ENCODE measurements at regions not wholly inside any gene's neighbourhood (a gene's known extent, or its start where the extent isn't known, plus 50 kb on each side); places are given as distances from the start of the nearest gene placed in this dataset.
"Not testable (repeated sequence)": the region's sequence is repeated elsewhere in the genome, so short reads cannot be mapped to it uniquely, and the experiment has no call there.

GRCh38 chr7:153091477-153091876 is 331.9 kb downstream of the ACTR3B start:
- 74% methylated on average over 13 of the region's 13 CpGs for WGBS (ENCODE audit: insufficient coverage)
- Histone ChIP-seq H3K4me3 (ENCODE audit: low read length) (no peak overlapping the region), H3K27ac (ENCODE audit: low read length) (no peak overlapping the region), H3K9me3 (replicated peaks; ENCODE audit: control insufficient read depth, low read depth, low read length) (no peaks in the 10 kb centered on the region), H3K4me1 (ENCODE audit: control insufficient read depth, insufficient read depth, low read length) (no peaks in the 10 kb centered on the region), H3K27me3 (ENCODE audit: control insufficient read depth, insufficient read depth, low read length) (peaks cover 3% of the 10 kb centered on the region), H3K36me3 (ENCODE audit: control insufficient read depth, insufficient read depth, low read length) (no peaks in the 10 kb centered on the region)
- DNase-seq, result no peak

DNA sequence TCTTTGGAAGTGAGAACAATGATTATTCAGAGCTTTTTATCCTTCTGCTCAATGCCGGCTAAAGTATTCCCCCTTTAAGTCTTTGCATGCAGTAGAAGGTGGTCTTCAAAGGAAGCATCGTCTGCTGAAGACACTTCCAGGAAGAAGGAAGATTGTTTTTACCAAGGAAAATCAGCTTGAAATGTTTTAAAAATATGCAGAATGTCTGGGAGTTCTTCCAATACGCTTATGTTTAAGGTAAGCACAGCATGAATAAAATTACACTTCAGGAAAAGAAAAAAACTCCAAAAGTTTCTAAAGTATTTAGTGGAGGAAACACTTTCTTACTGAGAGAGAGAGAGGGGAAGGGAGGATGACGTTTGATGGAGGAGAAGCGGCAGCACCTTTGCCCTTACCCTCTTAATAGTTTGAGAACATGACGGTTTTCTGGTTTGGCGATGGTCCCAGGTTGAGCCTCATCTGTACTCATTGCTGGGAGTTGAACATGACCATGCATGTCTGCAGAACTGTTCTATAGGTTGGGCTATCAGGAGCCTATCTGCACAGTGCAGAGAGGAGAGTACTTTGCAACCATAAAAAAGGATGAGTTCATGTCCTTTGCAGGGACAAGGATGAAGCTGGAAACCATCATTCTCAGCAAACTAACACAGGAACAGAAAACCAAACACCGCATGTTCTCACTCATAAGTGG is 338.1 kb downstream of the ACTR3B start:
- DNase-seq, result no peak
- Histone ChIP-seq H3K36me3 (ENCODE audit: control insufficient read depth, insufficient read depth, low read length) (no peaks in the 10 kb centered on the region), H3K27me3 (ENCODE audit: control insufficient read depth, insufficient read depth, low read length) (no peaks in the 10 kb centered on the region), H3K4me1 (ENCODE audit: control insufficient read depth, insufficient read depth, low read length) (no peaks in the 10 kb centered on the region), H3K27ac (ENCODE audit: low read length) (no peak overlapping the region), H3K9me3 (replicated peaks; ENCODE audit: control insufficient read depth, low read depth, low read length) (no peaks in the 10 kb centered on the region), H3K4me3 (ENCODE audit: low read length) (no peak overlapping the region)
- 72% methylated on average over 6 of the region's 8 CpGs for WGBS (ENCODE audit: insufficient coverage)

GRCh38 chr7:153099235-153099634 is 339.7 kb downstream of the ACTR3B start:
- Histone ChIP-seq H3K4me3 (ENCODE audit: low read length) (no peak overlapping the region), H3K36me3 (ENCODE audit: control insufficient read depth, insufficient read depth, low read length) (no peaks in the 10 kb centered on the region), H3K27ac (ENCODE audit: low read length) (no peak overlapping the region), H3K4me1 (ENCODE audit: control insufficient read depth, insufficient read depth, low read length) (no peaks in the 10 kb centered on the region), H3K27me3 (ENCODE audit: control insufficient read depth, insufficient read depth, low read length) (no peaks in the 10 kb centered on the region), H3K9me3 (replicated peaks; ENCODE audit: control insufficient read depth, low read depth, low read length) (no peaks in the 10 kb centered on the region)
- DNase-seq, result no peak
- WGBS (ENCODE audit: insufficient coverage), result 87% methylated on average over 8 of the region's 8 CpGs

DNA sequence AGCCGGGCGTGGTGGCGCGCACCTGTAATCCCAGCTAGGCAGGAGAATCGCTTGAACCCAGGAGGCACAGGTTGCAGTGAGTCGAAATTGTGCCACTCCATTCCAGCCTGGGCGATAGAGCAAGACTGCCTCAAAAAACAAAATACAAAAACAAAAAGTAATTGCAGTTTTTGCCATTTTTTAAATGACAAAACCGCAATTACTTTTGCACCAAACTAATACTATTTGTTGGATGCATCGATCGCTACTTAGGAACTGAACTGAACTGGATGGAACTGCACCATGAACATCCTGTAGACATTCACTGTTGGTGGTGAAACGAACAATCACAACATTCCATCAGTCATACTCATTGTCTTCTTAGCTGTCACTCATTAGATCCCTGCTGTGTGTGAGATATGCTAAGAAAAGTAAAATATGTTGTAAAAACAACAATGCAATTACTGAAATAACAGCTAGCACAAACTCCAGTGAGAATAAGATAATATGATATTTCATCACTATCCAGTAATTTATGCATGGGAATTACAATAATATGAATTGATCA is 341.2 kb downstream of the ACTR3B start:
- WGBS (ENCODE audit: insufficient coverage), result 84% methylated on average over 7 of the region's 11 CpGs
- no peak for DNase-seq
- Histone ChIP-seq H3K4me1 (ENCODE audit: control insufficient read depth, insufficient read depth, low read length) (no peaks in the 10 kb centered on the region), H3K36me3 (ENCODE audit: control insufficient read depth, insufficient read depth, low read length) (no peaks in the 10 kb centered on the region), H3K9me3 (replicated peaks; ENCODE audit: control insufficient read depth, low read depth, low read length) (no peaks in the 10 kb centered on the region), H3K27me3 (ENCODE audit: control insufficient read depth, insufficient read depth, low read length) (no peaks in the 10 kb centered on the region), H3K4me3 (ENCODE audit: low read length) (no peak overlapping the region), H3K27ac (ENCODE audit: low read length) (no peak overlapping the region)

DNA sequence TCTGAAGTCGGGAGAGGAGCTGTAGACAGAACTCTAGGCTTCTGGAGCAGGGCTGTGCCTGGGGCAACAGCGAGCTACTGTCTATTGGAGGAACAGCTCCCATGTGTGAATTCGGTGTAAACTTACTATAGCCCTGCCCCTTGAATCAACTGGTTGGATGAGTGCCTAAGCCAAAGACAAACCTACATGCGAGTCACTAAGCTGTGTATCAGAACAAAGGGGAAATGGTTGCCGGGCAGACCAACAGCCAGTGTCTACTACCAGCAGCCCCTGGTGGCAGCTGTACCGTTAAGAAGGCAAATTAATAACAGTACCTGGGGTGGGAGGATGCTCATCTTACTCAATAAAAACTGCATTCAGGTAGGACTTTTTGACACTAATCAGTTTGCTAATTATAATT is 343.6 kb downstream of the ACTR3B start:
- Histone ChIP-seq H3K4me3 (ENCODE audit: low read length) (no peak overlapping the region), H3K36me3 (ENCODE audit: control insufficient read depth, insufficient read depth, low read length) (no peaks in the 10 kb centered on the region)

DNA sequence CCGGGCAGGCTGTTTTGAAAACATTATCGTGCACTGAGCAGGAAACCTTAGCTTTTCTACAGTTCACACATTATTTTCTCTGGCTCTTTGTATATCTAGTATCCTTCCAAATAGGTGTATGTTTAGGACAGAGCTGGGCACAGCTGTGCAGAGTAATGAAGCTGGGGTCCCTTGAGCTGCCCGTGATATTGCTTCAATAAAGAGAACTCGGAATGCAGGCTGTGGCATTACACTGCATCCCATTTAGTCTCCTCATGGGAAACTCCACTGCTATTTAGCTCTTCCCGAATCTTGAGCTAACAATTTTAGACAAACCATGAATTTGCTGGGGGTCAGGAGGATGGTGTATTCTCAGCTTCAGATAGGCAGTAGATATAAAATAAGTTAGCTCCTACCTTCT is 348.3 kb downstream of the ACTR3B start:
- no peak overlapping the region for H3K4me3 ChIP-seq (ENCODE audit: low read length)
- no peak for DNase-seq
- WGBS (ENCODE audit: insufficient coverage), result no CpG with 5 or more reads among the region's 5 CpGs

More for the DNA sequence above, 343.6 kb downstream of the ACTR3B start:
- H3K27me3 ChIP-seq (ENCODE audit: control insufficient read depth, insufficient read depth, low read length), result no peaks in the 10 kb centered on the region
- no peaks in the 10 kb centered on the region for H3K9me3 ChIP-seq (replicated peaks; ENCODE audit: control insufficient read depth, low read depth, low read length)
- no peak for DNase-seq
- H3K4me1 ChIP-seq (ENCODE audit: control insufficient read depth, insufficient read depth, low read length), result no peaks in the 10 kb centered on the region
- H3K27ac ChIP-seq (ENCODE audit: low read length), result no peak overlapping the region
- whole genome bisulfite sequencing (ENCODE audit: insufficient coverage), result 82% methylated on average over 6 of the region's 6 CpGs

DNA sequence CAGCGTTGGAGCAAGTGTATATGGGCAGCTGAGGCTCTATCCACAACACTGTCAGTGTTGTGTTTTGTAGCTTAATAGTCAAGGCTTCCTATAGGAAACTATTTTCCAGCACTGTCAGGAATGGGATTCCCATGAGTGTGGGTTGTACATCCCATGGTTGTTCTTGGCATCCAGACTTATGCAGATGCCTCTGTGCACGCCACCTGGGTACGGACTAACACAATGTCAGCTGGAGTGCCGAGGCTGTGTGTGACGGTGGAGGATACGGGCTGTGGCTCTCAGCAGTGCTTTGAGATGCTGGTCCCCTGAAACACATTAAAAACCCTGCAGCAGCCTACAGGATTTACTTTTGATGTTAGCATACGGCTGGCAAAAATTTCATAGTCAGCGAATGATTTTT is 350.0 kb downstream of the ACTR3B start:
- no peaks in the 10 kb centered on the region for H3K27me3 ChIP-seq (ENCODE audit: control insufficient read depth, insufficient read depth, low read length)
- H3K4me3 ChIP-seq (ENCODE audit: low read length), result no peak overlapping the region
- H3K9me3 ChIP-seq (replicated peaks; ENCODE audit: control insufficient read depth, low read depth, low read length), result peaks cover 7% of the 10 kb centered on the region
- H3K36me3 ChIP-seq (ENCODE audit: control insufficient read depth, insufficient read depth, low read length), result no peaks in the 10 kb centered on the region
- H3K4me1 ChIP-seq (ENCODE audit: control insufficient read depth, insufficient read depth, low read length), result no peaks in the 10 kb centered on the region
- H3K27ac ChIP-seq (ENCODE audit: low read length), result no peak overlapping the region
- DNase-seq, result no peak
- WGBS (ENCODE audit: insufficient coverage), result 70% methylated on average over 5 of the region's 8 CpGs

More for the DNA sequence above, 348.3 kb downstream of the ACTR3B start:
- no peaks in the 10 kb centered on the region for H3K36me3 ChIP-seq (ENCODE audit: control insufficient read depth, insufficient read depth, low read length)
- no peak overlapping the region for H3K27ac ChIP-seq (ENCODE audit: low read length)
- H3K27me3 ChIP-seq (ENCODE audit: control insufficient read depth, insufficient read depth, low read length), result no peaks in the 10 kb centered on the region
- no peaks in the 10 kb centered on the region for H3K4me1 ChIP-seq (ENCODE audit: control insufficient read depth, insufficient read depth, low read length)
- H3K9me3 ChIP-seq (replicated peaks; ENCODE audit: control insufficient read depth, low read depth, low read length), result no peaks in the 10 kb centered on the region

- H3K4me3 ChIP-seq (ENCODE audit: low read length), result no peak overlapping the region
- no peaks in the 10 kb centered on the region for H3K36me3 ChIP-seq (ENCODE audit: control insufficient read depth, insufficient read depth, low read length)
- H3K27me3 ChIP-seq (ENCODE audit: control insufficient read depth, insufficient read depth, low read length), result no peaks in the 10 kb centered on the region
- no peak overlapping the region for H3K27ac ChIP-seq (ENCODE audit: low read length)
- peaks cover 9% of the 10 kb centered on the region for H3K9me3 ChIP-seq (replicated peaks; ENCODE audit: control insufficient read depth, low read depth, low read length)
- no peak for DNase-seq
- WGBS (ENCODE audit: insufficient coverage), result 95% methylated on average over 3 of the region's 5 CpGs
- H3K4me1 ChIP-seq (ENCODE audit: control insufficient read depth, insufficient read depth, low read length), result no peaks in the 10 kb centered on the region
Observed at GRCh38 chr7:153110606-153111005, 351.1 kb downstream of the ACTR3B start.

DNA sequence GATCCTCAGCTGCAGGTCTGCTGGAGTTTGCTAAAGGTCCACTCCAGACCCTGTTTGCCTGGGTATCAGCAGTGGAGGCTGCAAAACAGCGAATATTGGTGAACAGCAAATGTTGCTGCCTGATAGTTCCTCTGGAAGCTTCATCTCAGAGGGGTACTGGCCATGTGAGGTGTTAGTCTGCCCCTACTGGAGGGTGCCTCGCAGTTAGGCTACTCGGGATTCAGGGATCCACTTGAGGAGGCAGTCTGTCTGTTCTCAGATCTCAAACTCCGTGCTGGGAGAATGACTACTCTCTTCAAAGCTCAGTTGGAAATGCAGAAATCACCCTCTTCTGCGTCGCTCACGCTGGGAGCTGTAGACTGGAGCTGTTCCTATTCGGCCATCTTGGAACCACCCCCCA is 362.7 kb downstream of the ACTR3B start:
- not testable (repeated sequence) for H3K9me3 ChIP-seq (replicated peaks; ENCODE audit: control insufficient read depth, low read depth, low read length); H3K27me3 ChIP-seq (ENCODE audit: control insufficient read depth, insufficient read depth, low read length); H3K36me3 ChIP-seq (ENCODE audit: control insufficient read depth, insufficient read depth, low read length); H3K27ac ChIP-seq (ENCODE audit: low read length); H3K4me1 ChIP-seq (ENCODE audit: control insufficient read depth, insufficient read depth, low read length); DNase-seq; H3K4me3 ChIP-seq (ENCODE audit: low read length)
- WGBS (ENCODE audit: insufficient coverage), result 67% methylated on average over 4 of the region's 8 CpGs

- DNase-seq, result no peak
- Histone ChIP-seq H3K4me1 (ENCODE audit: control insufficient read depth, insufficient read depth, low read length) (no peaks in the 10 kb centered on the region), H3K4me3 (ENCODE audit: low read length) (no peak overlapping the region), H3K9me3 (replicated peaks; ENCODE audit: control insufficient read depth, low read depth, low read length) (no peaks in the 10 kb centered on the region), H3K27me3 (ENCODE audit: control insufficient read depth, insufficient read depth, low read length) (no peaks in the 10 kb centered on the region), H3K27ac (ENCODE audit: low read length) (no peak overlapping the region), H3K36me3 (ENCODE audit: control insufficient read depth, insufficient read depth, low read length) (no peaks in the 10 kb centered on the region)
- 20% methylated on average over 1 of the region's 2 CpGs for WGBS (ENCODE audit: insufficient coverage)
Observed at GRCh38 chr7:153130052-153130451, 370.5 kb downstream of the ACTR3B start.

DNA sequence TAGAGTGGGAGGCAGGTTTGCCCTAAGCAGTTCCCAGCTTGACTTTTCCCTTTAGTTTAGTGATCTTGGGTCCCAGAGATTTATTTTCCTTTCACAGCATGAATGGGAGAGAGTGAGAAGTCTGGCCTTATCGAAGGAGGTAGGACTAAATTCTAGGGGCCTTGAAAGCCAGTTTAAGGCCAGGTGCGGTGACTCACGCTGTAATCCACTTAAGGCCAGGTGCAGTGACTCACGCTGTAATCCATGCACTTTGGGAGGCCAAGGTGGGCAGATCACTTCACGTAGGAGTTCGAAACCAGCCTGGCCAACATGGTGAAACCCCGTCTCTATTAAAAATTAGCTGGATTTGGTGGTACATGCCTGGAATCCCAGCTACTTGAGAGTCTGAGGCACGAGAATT is 392.2 kb downstream of the ACTR3B start:
- Histone ChIP-seq H3K27me3 (ENCODE audit: control insufficient read depth, insufficient read depth, low read length) (no peaks in the 10 kb centered on the region), H3K27ac (ENCODE audit: low read length) (no peak overlapping the region), H3K4me1 (ENCODE audit: control insufficient read depth, insufficient read depth, low read length) (no peaks in the 10 kb centered on the region), H3K9me3 (replicated peaks; ENCODE audit: control insufficient read depth, low read depth, low read length) (no peaks in the 10 kb centered on the region), H3K36me3 (ENCODE audit: control insufficient read depth, insufficient read depth, low read length) (no peaks in the 10 kb centered on the region), H3K4me3 (ENCODE audit: low read length) (no peak overlapping the region)
- no peak for DNase-seq
- 81% methylated on average over 8 of the region's 8 CpGs for WGBS (ENCODE audit: insufficient coverage)
